ENCODE measurements at regions not wholly inside any gene's neighbourhood (a gene's known extent, or its start where the extent isn't known, plus 50 kb on each side); places are given as distances from the start of the nearest gene placed in this dataset.

- no peak for DNase-seq (ENCODE audit: low read depth in 2 of 2)
Measured at GRCh38 chr18:40962784-40963183, 992.2 kb upstream of the PIK3C3 start.

DNA sequence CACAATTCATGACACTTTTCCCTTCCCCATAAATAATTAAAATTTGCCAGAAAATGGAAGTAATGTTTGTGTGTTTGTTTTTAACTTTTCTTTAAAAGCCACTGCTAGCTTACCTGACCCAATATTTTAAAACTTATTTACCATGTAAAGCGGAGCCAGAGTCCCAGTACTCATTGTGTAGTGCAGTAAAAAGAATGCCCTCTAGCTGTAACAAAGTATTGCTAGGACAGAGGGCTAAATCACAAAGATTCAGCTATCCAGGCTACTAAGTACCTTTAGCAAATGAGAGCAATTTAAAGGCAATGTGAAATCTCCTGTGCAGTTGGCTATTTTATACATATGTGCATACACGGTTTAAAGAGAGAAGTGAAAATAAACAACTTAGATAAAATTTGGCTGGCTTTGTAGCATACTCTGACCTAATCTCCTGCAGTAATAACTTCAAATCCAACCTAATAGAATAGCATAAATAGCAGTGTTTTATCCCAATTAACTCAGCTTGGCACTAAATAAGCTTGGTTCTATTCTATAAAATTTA lies 997.4 kb upstream of the PIK3C3 start:
- no peak for DNase-seq (ENCODE audit: low read depth in 2 of 2)

- no peak for DNase-seq (ENCODE audit: low read depth in 2 of 2)
Measured at GRCh38 chr18:40956213-40956612, 998.8 kb upstream of the PIK3C3 start.

GRCh38 chr18:40955351-40955750 lies 999.7 kb upstream of the PIK3C3 start:
- DNase-seq (ENCODE audit: low read depth in 2 of 2) = no peak

- DNase-seq (ENCODE audit: low read depth in 2 of 2) = no peak
Measured at GRCh38 chr18:40949114-40949950, 1005.7 kb upstream of the PIK3C3 start.

- DNase-seq (ENCODE audit: low read depth in 2 of 2) = no peak
Measured at GRCh38 chr18:40944576-40944975, 1010.5 kb upstream of the PIK3C3 start.

GRCh38 chr18:40939656-40940515 lies 1015.1 kb upstream of the PIK3C3 start:
- no peak for DNase-seq (ENCODE audit: low read depth in 2 of 2)

GRCh38 chr18:40938615-40939014 lies 1016.4 kb upstream of the PIK3C3 start:
- DNase-seq (ENCODE audit: low read depth in 2 of 2) = no peak

DNA sequence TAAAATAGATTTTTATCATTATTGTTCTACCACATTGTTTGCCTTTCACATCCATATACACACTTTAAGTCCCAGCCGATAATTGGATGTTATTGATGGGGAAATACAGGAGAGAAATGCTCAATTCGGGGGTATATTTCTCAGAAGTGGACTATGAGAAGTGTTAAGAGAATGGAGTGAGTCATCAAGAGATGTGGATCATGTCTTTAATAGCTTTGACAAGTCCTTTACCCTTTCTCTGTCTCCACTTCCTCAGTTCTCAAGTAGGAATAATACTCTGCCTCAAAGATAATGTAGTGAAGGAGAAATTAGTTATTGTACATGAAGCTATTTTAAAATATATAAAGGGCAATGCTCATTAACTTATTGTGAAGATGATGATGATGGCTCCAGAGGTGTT lies 1017.6 kb upstream of the PIK3C3 start:
- no peak for DNase-seq (ENCODE audit: low read depth in 2 of 2)

GRCh38 chr18:40935423-40935822 lies 1019.6 kb upstream of the PIK3C3 start:
- DNase-seq (ENCODE audit: low read depth in 2 of 2) = no peak

DNA sequence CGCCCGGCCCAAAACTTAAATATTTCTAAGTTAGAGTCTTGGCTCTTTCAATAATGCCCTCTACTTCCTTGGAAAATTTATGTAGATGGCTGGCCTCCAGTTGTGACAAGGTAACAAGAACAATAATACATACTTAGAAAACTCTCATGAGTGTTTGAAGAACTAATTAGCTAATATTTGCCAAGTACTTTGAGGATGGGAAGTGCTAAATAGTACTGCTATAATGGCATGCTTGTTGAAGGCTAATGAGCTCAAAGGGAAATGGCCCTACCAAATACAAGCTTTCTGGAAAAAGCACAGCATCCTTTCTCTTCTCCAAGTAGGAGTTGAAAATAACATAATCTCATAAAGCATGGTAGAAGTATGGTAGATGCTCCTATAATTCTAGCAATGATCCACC lies 1022.2 kb upstream of the PIK3C3 start:
- no peak for DNase-seq (ENCODE audit: low read depth in 2 of 2)

GRCh38 chr18:40930211-40930882 lies 1024.7 kb upstream of the PIK3C3 start:
- DNase-seq (ENCODE audit: low read depth in 2 of 2) = no peak

GRCh38 chr18:40929399-40929798 lies 1025.6 kb upstream of the PIK3C3 start:
- DNase-seq (ENCODE audit: low read depth in 2 of 2) = no peak

DNA sequence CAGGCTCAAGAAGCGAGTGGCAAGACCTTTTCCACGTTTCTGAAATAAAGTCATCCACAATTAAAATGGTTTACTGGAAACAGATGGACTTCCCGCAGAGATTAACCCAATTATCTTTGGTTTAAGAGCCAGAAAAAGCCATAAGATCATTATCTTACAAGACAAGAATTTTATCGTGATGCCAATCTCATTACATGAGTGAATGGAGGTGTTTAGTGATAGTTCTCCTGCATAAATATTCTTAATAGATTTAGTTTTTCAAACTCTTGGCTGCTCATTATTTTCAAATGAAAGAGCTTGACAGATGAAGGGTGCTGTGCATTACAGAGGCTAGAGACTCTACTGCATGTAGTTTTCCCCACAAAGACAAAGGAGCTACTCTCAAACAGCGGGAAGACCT lies 1028.4 kb upstream of the PIK3C3 start:
- no peak for DNase-seq (ENCODE audit: low read depth in 2 of 2)

DNA sequence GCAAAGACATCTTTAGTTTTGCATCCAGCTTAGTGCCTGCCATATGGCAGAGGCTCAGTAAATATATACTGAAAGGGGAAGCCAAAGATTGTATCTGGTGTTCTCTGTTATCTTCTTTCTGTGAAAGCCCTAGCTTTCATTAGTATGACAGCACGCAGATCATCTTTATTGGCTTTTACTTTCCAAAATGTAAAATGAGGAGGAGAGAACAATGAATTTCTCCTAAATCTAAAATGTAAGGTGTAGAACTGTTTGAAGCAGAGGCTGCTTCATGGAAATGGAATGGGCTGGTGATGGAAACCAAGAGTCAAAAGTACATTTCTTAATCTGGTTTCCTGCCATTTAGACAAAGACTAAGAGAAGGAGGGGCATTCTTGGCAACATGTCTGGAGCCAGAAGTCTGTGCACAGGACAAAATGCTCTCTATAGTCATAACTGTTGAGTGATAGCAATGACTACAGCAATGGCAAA lies 1029.9 kb upstream of the PIK3C3 start:
- DNase-seq (ENCODE audit: low read depth in 2 of 2) = no peak

GRCh38 chr18:40921845-40922629 lies 1033.0 kb upstream of the PIK3C3 start:
- no peak for DNase-seq (ENCODE audit: low read depth in 2 of 2)

DNA sequence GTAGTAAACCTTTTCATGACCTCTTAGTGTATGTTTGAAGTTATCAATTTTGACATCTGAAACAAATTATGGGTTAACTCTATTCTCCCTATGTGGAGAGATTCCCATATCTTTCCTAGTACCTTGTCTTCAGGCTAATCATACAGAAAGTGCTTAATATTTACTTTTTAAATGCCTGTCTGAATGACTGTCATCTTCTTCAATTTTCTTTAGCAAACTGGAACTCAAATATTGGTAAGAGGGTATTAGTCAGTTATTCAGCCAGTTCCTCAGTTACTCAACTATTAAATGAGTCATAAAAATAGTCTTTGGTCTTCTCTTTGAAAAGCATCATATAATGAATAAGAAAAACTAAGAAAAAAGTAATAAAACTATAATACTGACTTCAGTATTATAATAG lies 1038.0 kb upstream of the PIK3C3 start:
- DNase-seq (ENCODE audit: low read depth in 2 of 2) = no peak

DNA sequence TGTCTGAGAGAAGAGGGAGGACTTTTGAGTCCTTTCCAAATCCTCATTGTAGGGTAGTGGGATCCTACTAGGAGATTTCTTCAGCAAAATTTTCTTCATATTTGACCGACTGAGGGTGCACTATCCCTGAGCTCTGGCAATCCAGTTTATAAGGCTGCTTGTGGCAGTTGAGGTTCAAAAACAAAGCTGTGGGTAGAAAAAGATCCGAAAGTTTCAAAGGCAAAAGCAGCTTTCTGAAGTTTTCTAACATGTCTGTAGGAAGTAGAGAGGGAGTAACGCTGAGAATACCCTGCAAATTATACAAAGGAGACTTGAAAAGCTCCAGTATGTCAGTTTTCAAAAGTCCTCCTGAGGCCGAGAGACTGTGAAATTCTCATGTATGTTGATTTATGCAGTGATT lies 1039.3 kb upstream of the PIK3C3 start:
- DNase-seq (ENCODE audit: low read depth in 2 of 2) = no peak

DNA sequence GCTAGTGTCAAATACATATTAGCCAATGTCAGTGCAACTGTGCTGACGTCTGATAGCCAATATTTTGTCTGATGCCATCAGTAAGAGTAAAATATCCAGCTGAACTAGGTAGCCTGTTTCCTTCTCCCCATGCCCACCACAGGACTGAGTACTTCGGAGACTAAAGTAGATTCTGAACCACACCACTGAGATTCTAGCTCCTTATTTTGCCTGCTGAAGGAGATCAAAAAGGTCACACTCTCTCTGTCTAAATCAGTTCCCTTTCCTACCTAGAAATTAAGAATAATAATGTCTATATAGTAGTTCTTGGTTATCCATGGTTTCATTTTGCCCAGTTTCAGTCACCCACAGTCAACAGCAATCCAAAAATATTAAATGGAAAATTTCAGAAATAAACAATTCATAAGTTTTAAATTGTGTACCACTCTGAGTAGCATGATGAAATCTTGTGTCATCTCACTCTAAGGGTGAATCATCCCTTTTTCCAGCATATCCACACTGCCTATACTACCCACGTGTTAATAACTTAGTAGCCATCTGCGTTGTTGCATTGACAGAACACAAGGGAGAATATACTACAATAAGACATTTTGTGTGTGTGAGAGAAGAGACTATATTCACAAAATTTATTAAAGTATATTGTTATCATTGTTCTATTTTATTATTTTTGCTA lies 1043.3 kb upstream of the PIK3C3 start:
- no peak for DNase-seq (ENCODE audit: low read depth in 2 of 2)

DNA sequence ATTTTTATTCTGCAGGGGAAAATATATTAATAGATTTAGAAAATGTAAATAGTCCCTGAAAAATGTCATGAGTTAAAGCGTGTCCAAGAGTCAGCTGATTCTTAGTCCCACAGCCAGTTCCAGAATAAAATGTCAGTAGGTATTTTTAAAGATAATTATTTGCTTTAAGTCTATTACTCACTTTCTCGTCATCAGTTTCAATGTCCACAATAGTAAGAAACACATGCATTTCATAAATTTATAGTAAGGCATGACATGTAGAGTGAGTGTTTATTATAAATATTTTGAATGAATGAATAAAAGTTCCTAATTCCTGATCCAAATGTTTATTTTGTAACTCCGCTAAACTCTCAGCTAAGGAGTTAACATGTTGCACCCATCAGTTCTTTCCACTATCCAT lies 1044.0 kb upstream of the PIK3C3 start:
- DNase-seq (ENCODE audit: low read depth in 2 of 2) = no peak

DNA sequence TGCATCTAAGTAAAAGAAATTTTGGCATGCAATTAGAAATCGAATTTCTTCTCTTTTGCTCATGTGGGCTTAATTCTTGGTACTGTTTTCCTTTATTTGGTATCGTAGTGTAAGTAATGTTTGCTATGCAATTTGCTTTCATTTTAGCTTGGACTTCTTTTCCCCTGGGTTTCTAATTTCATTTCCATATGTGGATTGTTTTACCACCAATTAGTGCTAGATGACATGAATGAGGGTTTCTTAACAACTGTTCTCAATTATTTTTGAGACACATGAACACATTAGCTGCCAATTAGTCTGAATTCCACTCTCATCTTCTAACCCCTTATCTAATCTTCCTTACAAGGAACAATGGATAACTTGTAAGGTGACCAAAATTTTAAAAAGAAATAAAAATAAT lies 1047.2 kb upstream of the PIK3C3 start:
- DNase-seq (ENCODE audit: low read depth in 2 of 2) = no peak
